Epithelial cell of esophagus (primary cell): ENCODE measurements at regions not wholly inside any gene's neighbourhood (a gene's known extent, or its start where the extent isn't known, plus 50 kb on each side); places are given as distances from the start of the nearest gene placed in this dataset.
"Not testable (repeated sequence)": the region's sequence is repeated elsewhere in the genome, so short reads cannot be mapped to it uniquely, and the experiment has no call there.

Experiments
- DNase-seq: peaks from one replicate; pipeline ENCODE4 v3.0.0; 2010; ENCODE audit warnings: low read depth
- H3K4me3 ChIP-seq: 2 replicates; pipeline ENCODE4 v1.5.1; 2011; ENCODE audit warnings: mild to moderate bottlenecking, low read length, control low read depth
- CTCF ChIP-seq: IDR thresholded peaks from 2 replicates; pipeline ENCODE4 v1.5.1; 2011; ENCODE audit warnings: low read depth, mild to moderate bottlenecking, low read length, control low read depth, inconsistent platforms; ENCODE audit not compliant: insufficient read depth; ENCODE audit errors: missing control alignments

DNA sequence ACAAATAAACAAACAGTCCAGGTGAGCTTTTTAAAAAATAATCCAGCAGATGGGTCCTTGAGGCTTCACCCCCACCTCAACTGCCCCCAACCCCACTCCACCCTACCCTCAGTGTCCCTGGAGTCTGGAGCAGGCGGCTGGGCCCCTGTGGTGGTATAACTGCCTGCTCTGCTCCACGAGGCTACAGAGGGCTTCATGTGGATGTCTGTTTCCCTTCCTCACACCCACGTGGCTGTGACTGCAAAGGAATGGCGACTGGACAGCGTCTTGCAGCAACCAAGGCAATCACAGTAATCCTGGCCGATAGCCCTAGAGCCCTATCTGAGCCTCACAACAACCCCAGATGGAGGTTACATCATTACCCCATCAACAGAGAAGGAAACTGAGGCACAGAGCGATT lies 76.5 kb downstream of the SLC2A10 start:
- DNase-seq = no peak
- TF ChIP-seq CTCF = no peak
- no peak overlapping the region for H3K4me3 ChIP-seq

GRCh38 chr20:46786566-46786965 lies 77.1 kb downstream of the SLC2A10 start:
- no peak for DNase-seq
- TF ChIP-seq CTCF = no peak
- H3K4me3 ChIP-seq = no peak overlapping the region

GRCh38 chr20:46787991-46788762 lies 78.7 kb downstream of the SLC2A10 start:
- DNase-seq = no peak
- no peak overlapping the region for H3K4me3 ChIP-seq
- TF ChIP-seq CTCF = no peak

- not testable (repeated sequence) for DNase-seq, H3K4me3 ChIP-seq
These were observed 79.3 kb downstream of the SLC2A10 start for GRCh38 chr20:46788763-46789091.

GRCh38 chr20:46789339-46790028 lies 80.0 kb downstream of the SLC2A10 start:
- H3K4me3 ChIP-seq = no peak overlapping the region
- no peak for TF ChIP-seq CTCF
- DNase-seq = no peak

- DNase-seq = no peak
- peak; percentile 25 for TF ChIP-seq CTCF
- no peak overlapping the region for H3K4me3 ChIP-seq
These were observed 82.4 kb downstream of the SLC2A10 start for GRCh38 chr20:46791722-46792416.

DNA sequence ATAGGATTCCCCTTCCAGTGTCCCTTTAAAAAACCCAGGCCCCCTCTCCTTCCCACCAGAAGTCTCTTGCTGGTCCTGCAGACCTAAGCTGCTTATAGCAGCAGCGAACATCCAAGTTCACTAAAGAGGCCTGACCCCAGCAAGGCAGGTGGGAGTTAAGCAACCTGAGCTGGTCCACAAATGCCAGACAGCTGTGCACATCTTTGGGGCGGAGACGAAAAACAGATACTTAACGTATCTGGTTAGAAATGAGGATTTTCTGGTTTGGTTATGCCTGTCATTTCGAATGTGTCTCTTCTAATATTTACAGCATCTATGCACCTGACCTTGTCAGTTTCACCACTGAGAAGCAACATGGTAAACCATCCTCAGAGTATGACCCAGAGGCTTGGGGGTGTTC lies 87.8 kb downstream of the SLC2A10 start:
- DNase-seq = no peak
- H3K4me3 ChIP-seq = no peak overlapping the region
- no peak for TF ChIP-seq CTCF
